ENCODE measurements at regions not wholly inside any gene's neighbourhood (a gene's known extent, or its start where the extent isn't known, plus 50 kb on each side); places are given as distances from the start of the nearest gene placed in this dataset.

DNA sequence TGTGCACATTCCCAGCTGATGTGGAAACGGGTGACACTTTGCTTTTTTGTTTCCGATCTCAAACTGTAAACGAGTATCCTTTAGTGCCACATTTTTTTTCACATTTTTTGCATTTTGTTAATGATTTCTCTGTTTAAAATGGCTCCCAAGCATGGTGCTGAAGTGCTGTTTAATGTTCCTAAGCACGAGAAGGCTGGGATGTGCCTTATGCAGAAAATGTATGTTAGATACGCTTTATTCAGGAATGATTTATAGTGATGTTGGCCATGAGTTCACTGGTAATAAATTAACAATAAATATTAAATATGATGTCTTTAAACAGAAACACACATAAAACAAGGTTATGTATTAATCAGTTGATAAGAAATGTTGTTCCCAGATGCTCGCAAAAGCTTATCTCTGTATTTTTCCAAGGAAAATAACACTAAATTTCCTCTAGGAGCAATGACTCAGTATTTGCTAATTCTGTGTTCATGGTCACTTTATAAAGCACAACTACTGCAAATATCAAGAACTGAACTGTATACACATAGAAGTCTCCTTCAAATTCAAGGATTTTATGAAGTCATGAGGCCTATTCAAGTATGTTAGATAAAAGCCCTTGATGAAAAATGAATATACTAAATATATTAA is 305.9 kb upstream of the SMIM30 start:
- H2AFZ ChIP-seq (ENCODE audit: low read length): no peak overlapping the region
- no peak for TF ChIP-seq EZH2phosphoT487 (IDR thresholded peaks at IDR 0.05; ENCODE audit: borderline replicate concordance)
- TF ChIP-seq, protein P1, sequence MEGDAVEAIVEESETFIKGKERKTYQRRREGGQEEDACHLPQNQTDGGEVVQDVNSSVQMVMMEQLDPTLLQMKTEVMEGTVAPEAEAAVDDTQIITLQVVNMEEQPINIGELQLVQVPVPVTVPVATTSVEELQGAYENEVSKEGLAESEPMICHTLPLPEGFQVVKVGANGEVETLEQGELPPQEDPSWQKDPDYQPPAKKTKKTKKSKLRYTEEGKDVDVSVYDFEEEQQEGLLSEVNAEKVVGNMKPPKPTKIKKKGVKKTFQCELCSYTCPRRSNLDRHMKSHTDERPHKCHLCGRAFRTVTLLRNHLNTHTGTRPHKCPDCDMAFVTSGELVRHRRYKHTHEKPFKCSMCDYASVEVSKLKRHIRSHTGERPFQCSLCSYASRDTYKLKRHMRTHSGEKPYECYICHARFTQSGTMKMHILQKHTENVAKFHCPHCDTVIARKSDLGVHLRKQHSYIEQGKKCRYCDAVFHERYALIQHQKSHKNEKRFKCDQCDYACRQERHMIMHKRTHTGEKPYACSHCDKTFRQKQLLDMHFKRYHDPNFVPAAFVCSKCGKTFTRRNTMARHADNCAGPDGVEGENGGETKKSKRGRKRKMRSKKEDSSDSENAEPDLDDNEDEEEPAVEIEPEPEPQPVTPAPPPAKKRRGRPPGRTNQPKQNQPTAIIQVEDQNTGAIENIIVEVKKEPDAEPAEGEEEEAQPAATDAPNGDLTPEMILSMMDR (conservative IDR thresholded peaks at IDR 0.05; ENCODE audit: low read length): no peak

DNA sequence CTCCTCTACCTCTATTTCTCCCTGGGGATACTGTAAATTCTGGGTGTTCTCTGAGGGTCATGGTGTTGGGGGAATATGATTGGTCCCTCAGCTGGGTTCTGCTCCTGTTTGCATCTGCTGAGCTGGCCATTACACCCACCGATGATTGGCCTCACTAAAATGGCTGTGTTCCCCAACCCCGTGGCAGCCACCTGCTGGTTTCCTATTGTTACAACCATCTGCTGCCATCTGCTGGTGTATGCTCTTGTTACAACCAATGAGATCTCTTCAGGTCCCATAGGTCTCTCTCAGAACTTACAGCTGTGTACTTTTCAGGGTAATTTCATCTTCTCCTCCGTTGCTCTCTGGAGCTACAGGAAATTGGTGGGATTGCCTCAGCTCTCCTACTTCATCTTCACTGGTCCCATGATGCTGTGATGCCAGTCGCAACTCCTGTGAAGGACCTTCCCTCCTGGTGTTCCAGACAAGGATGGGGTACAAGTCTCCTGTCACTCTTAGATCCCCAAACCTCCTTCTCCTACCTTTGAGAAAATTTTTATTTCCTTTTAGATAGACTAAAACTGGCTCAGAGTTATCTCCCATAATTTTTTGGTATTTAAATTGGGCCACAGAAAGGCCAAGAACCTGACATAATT is 303.5 kb upstream of the SMIM30 start:
- Histone ChIP-seq H3K9me2 (replicated peaks; ENCODE audit: low read depth, low read length) (no peaks in the 10 kb centered on the region), H2AFZ (ENCODE audit: low read length) (peak overlapping the region; percentile 98), H4K20me1 (ENCODE audit: insufficient read depth, low read length, poor library complexity, severe bottlenecking) (no peaks in the 10 kb centered on the region), H3K36me3 (ENCODE audit: insufficient read depth, low read length) (no peaks in the 10 kb centered on the region), H3K9ac (ENCODE audit: low read depth, low read length, poor library complexity, severe bottlenecking) (no peak overlapping the region), H3K4me1 (ENCODE audit: insufficient read depth, low read length, poor library complexity, severe bottlenecking) (no peaks in the 10 kb centered on the region), H3K79me2 (ENCODE audit: insufficient read depth, low read length) (no peaks in the 10 kb centered on the region), H3K27me3 (ENCODE audit: insufficient read depth, low read length, poor library complexity, severe bottlenecking) (peaks cover 5% of the 10 kb centered on the region), H3K4me2 (ENCODE audit: low read depth, low read length, poor library complexity, severe bottlenecking) (peak overlapping the region; percentile 15), H3F3A (ENCODE audit: low read depth) (no peaks in the 10 kb centered on the region), H3K4me3 (ENCODE audit: low read length, poor library complexity, severe bottlenecking) (no peak overlapping the region), H3K9me3 (ENCODE audit: insufficient read depth, low read depth, low read length) (no peaks in the 10 kb centered on the region)
- no peak for TF ChIP-seq EZH2phosphoT487 (IDR thresholded peaks at IDR 0.05; ENCODE audit: borderline replicate concordance)
- TF ChIP-seq, protein P1 (conservative IDR thresholded peaks at IDR 0.05; ENCODE audit: low read length): peak; percentile 95

More for the DNA sequence above, 305.9 kb upstream of the SMIM30 start:
- Histone ChIP-seq H3K27me3 (ENCODE audit: insufficient read depth, low read length, poor library complexity, severe bottlenecking) (no peaks in the 10 kb centered on the region), H3K4me2 (ENCODE audit: low read depth, low read length, poor library complexity, severe bottlenecking) (no peak overlapping the region), H4K20me1 (ENCODE audit: insufficient read depth, low read length, poor library complexity, severe bottlenecking) (no peaks in the 10 kb centered on the region), H3K9me2 (replicated peaks; ENCODE audit: low read depth, low read length) (no peaks in the 10 kb centered on the region), H3K36me3 (ENCODE audit: insufficient read depth, low read length) (no peaks in the 10 kb centered on the region), H3K4me3 (ENCODE audit: low read length, poor library complexity, severe bottlenecking) (no peak overlapping the region), H3K79me2 (ENCODE audit: insufficient read depth, low read length) (no peaks in the 10 kb centered on the region), H3K9me3 (ENCODE audit: insufficient read depth, low read depth, low read length) (no peaks in the 10 kb centered on the region), H3K4me1 (ENCODE audit: insufficient read depth, low read length, poor library complexity, severe bottlenecking) (no peaks in the 10 kb centered on the region), H3F3A (ENCODE audit: low read depth) (no peaks in the 10 kb centered on the region), H3K9ac (ENCODE audit: low read depth, low read length, poor library complexity, severe bottlenecking) (no peak overlapping the region)

DNA sequence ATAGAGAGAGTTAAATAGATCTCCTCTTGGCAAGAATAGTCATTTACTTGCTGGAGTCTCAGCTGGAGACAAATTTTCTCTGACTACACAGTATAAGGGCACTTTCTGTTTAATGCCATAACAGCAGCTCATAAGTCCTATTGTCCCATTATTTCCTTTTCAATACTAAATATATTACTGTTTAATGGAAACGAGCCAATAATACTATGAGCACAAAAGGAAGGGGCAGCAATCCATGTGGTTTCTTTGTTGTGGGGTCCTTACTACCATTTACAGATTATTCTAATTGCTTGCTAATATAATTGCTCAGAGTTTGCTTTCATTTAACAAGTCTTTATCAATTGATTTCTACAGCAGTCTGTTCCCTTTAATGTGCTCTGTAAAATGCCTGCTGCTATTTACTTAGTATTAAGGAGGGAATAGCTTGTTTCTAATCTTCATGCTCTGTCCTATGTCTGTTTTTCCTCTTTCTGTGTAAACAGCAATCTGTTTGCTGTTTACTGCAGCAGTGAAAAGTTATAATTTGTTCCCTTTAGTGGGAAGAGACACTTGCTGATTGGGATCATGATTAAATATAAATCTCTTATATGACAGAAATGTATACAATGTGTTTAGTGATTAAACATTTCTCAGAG is 296.2 kb upstream of the SMIM30 start:
- Histone ChIP-seq H3K27me3 (ENCODE audit: insufficient read depth, low read length, poor library complexity, severe bottlenecking) (peaks cover 5% of the 10 kb centered on the region), H3K4me1 (ENCODE audit: insufficient read depth, low read length, poor library complexity, severe bottlenecking) (no peaks in the 10 kb centered on the region), H3F3A (ENCODE audit: low read depth) (no peaks in the 10 kb centered on the region), H3K9me3 (ENCODE audit: insufficient read depth, low read depth, low read length) (no peaks in the 10 kb centered on the region), H3K79me2 (ENCODE audit: insufficient read depth, low read length) (no peaks in the 10 kb centered on the region), H3K9ac (ENCODE audit: low read depth, low read length, poor library complexity, severe bottlenecking) (no peak overlapping the region), H3K4me3 (ENCODE audit: low read length, poor library complexity, severe bottlenecking) (no peak overlapping the region), H4K20me1 (ENCODE audit: insufficient read depth, low read length, poor library complexity, severe bottlenecking) (no peaks in the 10 kb centered on the region), H3K4me2 (ENCODE audit: low read depth, low read length, poor library complexity, severe bottlenecking) (no peak overlapping the region), H2AFZ (ENCODE audit: low read length) (no peak overlapping the region), H3K9me2 (replicated peaks; ENCODE audit: low read depth, low read length) (no peaks in the 10 kb centered on the region), H3K36me3 (ENCODE audit: insufficient read depth, low read length) (no peaks in the 10 kb centered on the region)
- TF ChIP-seq, protein P1 (conservative IDR thresholded peaks at IDR 0.05; ENCODE audit: low read length): no peak
- TF ChIP-seq EZH2phosphoT487 (IDR thresholded peaks at IDR 0.05; ENCODE audit: borderline replicate concordance): no peak
